ENCODE measurements at regions not wholly inside any gene's neighbourhood (a gene's known extent, or its start where the extent isn't known, plus 50 kb on each side); places are given as distances from the start of the nearest gene placed in this dataset.

DNA sequence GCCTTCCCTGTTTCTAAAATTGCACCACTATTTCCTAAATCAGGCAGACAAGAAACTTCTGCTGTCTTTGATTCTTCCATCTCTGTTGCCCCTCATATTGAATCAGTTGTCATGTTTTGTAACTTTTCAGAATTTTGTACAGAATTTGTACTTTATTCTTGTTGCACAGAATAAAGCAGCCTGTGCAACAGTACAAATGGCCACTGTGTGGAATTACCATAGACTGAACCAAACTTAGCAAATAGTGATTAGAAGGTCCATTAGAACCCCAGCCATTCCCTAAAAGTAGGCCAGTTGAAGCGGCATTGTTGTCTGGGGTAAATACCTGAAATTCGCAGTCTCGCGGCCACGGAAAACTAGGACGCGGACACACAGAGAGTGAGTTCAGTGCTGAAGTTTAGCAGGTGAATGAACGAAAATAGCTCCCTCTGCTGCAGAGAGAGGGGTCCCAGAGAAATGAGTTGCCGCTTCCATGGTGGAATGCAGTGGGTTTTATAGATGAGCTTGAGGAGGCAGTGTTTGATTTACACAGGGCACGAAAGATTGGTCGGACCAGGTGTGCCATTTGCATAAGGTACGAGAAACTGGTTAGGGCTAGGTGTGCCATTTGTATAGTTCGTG lies 71.8 kb downstream of the C4orf33 start:
- DNase-seq: no peak

DNA sequence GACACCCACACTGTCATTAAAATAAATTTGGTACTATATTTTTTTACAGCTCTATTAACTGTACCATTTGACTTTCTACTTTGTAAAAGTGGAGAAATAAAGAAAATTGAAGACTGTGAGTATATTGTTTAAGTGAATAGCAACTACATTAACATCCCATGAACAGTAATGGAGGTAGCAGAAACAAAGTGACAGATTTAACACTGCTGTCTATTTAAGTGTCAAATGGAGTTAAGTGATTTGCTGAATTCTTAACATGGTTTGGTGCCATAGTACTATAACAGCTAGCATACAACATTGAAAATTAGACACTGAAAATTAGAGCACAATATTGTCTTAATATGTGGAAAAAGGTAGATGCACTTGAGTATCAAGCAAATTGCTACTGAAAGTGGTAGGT lies 76.2 kb downstream of the C4orf33 start:
- no peak for DNase-seq

GRCh38 chr4:129176864-129177263 lies 80.9 kb downstream of the C4orf33 start:
- DNase-seq: no peak

- DNase-seq: no peak
Observed at GRCh38 chr4:129179276-129179675, 83.3 kb downstream of the C4orf33 start.

- no peak for DNase-seq
Observed at GRCh38 chr4:129189630-129190029, 93.7 kb downstream of the C4orf33 start.

DNA sequence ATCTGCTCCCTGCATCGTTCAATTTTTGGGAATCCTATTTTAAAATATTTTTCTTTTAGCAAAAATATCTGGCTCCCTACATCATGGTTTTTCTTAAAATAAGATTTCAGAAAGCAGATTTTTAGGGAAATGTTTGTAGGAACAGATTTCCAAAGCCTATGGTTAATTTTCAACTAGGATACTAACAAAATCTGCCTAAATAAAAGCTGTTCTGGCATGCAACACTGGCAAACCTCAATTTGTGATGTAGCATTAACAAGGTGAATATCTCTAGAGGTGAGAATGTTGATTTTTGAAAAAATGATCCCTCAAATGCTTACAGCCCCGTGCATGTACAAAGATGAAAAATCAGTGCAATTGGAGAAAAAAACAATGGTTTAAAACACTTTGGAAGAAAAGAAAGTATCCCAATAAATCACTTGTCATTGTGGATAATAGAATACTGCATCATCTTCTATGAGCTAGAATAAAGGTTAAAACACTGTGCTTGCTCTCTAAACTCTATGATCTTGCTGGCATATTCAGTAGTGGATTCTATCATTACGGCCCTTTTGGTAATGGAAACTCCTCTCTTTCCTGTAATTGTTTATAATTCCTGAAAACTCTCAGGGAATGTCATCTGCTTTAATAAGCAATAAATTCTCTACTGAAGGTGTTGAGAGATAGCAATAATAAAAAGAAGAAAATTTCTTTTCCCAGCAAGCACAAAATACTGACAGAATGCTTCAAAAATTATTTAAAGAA lies 97.6 kb downstream of the C4orf33 start:
- no peak for DNase-seq

- DNase-seq: no peak
Observed at GRCh38 chr4:129208481-129208880, 112.5 kb downstream of the C4orf33 start.

- no peak for DNase-seq
Observed at GRCh38 chr4:129213692-129214091, 117.7 kb downstream of the C4orf33 start.

- DNase-seq: no peak
Observed at GRCh38 chr4:129218360-129218759, 122.4 kb downstream of the C4orf33 start.

GRCh38 chr4:129218897-129219296 lies 122.9 kb downstream of the C4orf33 start:
- no peak for DNase-seq

DNA sequence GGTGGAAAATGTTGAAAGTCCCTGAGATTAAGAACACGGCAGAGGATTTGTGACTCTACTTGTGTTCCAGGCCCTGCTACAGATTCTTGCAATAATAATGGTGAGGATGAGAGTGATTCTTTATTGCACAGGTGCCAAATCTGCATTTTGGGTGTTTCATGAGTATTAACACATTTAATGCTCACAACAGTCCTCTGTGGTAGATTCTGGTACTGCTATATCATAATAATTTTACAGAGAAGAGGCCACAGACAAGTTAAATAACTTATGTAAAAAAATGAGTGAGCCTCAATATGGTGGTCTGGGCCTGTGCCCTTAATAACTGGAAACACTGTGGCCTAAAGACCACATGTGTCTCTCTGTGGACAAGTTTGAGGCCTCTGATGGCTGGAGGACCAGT lies 124.3 kb downstream of the C4orf33 start:
- no peak for DNase-seq

- no peak for DNase-seq
Observed at GRCh38 chr4:129223945-129224344, 128.0 kb downstream of the C4orf33 start.

DNA sequence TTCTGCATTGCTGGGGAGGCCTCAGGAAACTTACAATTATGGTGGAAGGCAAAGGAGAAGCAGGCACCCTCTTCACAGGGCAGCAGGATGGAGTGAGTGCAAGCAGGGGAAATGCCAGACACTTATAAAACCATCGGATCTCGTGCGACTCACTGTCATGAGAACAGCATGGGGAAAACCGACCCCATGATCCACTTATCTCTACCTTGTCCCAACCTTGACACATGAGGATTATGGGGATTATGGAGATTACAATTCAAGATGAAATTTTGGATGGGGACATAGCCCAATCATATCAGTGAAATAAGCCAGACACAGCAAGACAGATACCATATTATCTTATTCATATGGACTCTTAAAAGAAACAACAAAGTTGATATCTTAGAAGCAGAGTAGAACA lies 134.9 kb downstream of the C4orf33 start:
- DNase-seq: no peak

DNA sequence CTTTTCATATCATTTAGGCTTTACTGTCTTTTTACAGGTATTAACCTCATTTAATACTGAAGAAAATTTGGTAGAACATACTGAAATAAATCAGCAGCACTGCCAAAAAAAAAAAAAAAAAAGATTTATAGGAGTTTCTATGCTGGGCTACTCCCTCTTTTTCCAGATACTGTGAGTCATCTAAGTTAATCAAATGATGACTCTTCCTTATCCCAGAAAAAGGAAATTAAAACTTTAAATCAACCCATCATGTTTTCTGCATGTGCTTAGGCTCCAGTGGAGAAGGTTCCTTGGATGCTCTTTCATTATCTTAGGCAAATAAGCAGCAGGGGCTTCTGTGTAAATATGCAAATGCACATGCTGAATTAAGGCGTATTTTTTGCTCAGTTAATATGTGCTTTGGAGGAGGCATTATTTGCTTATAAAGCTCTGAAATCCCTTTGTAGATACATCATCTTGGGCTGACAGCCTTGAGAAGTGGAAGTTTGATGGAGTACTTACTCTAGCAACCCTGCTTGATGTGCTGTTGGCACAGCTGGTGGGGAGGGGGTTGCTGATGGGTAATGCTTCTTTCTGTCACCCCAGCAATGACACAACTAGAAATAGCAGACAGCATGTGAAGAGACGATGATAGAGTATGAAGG lies 136.1 kb downstream of the C4orf33 start:
- no peak for DNase-seq

DNA sequence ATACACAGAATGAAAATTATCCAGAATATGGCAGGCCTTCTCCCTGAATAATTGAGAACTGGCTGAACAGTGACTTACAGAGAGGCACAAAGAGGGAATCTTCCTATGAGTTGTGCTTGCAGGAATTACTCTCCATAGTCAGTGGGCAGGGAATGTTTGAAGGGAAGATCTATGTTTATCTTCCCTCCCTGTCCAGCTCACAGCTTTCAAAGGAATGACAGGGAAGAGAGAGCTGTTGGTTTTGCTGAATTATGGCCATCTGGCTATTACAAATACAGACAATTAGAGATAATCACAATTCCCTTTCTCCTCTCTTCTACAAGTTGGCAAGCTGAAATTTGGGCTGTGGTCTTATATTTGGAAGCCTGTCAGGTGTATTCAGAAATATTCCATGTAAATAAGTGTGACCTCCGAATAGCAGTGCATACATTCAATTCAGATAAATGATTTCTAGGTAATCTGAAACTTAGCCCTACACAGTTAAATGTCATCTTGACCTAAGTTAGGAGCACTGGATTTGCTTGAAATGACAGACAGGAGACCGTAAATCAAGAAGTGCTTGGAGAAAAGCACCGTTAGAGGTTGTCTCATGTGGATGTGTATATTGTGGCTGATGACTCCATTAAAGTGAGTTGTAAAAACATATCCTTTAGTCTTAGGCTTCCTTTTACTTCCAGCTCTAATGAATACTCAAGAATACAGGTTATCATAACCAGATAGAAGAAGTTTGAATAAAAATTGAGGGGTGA lies 136.8 kb downstream of the C4orf33 start:
- no peak for DNase-seq

DNA sequence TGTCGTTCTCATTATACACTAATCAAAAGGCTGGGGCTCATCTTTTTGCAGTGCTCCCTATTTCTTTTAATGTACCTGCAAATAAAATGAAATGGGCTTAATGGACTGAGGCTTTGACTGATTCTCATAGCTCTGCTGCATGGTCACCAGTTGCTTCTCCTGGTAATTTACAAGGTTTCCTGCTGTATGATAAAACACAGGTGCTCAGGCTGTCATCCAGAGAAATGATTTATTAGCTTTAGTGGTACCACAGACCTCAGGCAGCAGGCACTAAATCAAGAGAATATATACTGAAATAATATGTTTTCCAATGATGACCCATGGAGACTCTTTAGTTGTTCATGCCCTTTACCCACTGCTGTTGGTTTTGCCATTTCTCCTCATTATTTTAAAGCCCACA lies 137.7 kb downstream of the C4orf33 start:
- no peak for DNase-seq

- no peak for DNase-seq
Observed at GRCh38 chr4:129236351-129236750, 140.4 kb downstream of the C4orf33 start.

DNA sequence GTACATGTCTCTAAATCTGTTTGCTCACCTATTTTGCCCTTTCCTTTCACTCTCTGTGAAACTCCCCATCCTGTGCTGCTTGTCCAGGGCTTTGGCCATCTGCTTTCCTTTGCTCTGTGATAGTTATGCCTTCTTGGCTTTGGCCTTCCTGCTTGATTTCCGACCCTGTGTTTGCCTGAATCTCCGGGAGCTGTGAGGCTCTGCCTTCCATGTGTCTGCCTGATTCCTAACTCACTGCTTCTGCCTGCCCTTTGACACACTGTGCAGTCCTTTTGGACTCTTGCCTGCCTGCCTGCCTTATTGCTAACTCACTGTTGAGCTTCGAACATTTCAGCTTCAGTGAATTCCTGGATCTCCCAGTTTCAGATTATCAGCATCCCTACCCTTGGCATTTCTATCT lies 143.1 kb downstream of the C4orf33 start:
- DNase-seq: no peak

DNA sequence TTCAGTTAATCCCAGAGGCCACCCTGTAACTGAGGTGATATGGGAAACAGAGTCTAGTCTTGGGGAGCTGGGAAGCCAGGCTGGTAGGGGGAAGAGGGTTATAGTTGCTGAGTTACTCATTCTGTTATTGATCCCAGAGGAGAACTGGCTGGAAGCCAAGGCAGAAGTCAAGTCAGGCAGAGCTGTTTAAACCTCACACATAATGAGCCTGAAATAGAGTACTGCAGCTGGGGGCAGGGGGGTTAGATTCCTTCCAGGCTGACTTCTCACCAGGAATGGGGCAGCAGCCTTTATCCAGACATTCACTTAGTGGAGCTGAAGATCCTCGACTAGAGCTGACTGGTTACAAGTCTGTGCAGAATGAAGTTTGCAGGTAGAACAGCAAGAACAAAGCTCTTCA lies 144.9 kb downstream of the C4orf33 start:
- DNase-seq: peak; percentile 1

DNA sequence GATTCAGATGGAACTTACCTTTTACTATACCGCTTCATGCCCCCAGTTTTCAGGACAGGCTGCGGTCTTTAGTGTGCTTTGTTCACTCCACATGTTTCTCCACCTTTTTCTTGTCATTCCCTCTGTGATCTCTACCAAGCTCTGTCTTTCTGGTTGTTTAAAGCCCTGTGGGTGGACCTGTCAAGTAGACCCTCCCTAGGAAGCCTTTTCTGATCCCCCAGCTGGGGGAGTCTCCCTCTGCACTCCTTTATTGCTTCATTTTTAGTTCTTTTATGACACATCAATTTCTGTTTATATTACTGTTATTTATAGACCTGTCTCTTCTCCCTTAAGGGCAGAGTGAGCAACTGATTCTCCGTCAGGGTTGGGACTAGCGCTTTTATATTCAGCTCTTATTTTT lies 150.2 kb downstream of the C4orf33 start:
- no peak for DNase-seq

DNA sequence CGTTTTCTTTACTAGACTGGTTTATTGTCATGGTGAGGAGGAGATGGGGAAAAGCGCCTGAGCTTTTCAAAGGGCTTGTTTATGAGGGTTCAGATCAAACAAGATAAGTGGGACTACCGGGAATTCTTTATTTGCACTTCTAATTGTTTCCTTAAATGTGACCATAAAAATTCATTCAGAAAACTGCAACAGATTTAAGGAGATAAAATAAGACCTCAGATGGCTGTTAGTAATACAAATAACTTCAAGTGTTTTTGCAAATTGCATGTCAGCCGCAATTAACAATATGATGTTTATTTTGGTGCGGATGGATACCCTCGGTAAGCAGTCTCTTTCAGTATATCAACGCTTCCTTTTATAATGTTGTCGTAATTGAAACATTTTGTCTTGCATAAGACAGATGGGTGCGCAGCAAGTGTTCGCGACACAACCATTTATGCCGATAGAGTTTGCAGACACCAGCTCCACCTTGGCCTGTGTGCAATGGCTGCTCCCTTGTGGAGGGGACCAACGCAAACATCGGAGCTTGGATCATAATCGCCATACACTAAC lies 151.0 kb downstream of the C4orf33 start:
- DNase-seq: peak; percentile 71

DNA sequence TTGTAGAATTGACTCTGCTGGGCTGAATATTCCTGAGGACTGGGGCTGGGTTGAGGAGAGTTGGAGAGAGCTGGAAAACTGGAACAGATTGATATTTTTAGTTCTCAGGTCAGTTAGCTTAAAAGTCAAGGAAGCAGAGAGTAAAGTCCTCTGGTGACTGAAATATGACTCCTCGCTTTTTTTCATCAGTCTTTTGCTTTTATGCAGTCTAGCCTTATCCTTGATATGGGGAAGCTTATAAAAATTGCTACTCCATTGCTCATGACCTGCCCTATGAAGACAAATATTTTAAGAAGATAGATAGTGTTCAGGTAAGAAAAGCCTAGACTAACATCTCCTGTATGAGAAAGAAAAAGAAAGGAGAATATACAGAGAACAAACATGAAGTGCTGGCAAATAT lies 152.7 kb downstream of the C4orf33 start:
- DNase-seq: no peak

- no peak for DNase-seq
Observed at GRCh38 chr4:129254126-129254525, 158.2 kb downstream of the C4orf33 start.

Measured in DMS79 treated with DMSO at 0.1 percent for 48 hours (cell line).